GM19023 (cell line): ENCODE measurements at regions not wholly inside any gene's neighbourhood (a gene's known extent, or its start where the extent isn't known, plus 50 kb on each side); places are given as distances from the start of the nearest gene placed in this dataset.

Experiments
- ATAC-seq: cut with Tn5 transposase; IDR thresholded peaks from one replicate; pipeline ENCODE4 v1.9.1; 2021; ENCODE audit warnings: mild to moderate bottlenecking, moderate library complexity; ENCODE audit not compliant: unreplicated experiment

- ATAC-seq, result no peak
These were observed 104.5 kb downstream of the PLXNA1 start for GRCh38 chr3:127087441-127087840.

- no peak for ATAC-seq
These were observed 104.2 kb upstream of the PRR23E start for GRCh38 chr3:127088511-127089351.

- no peak for ATAC-seq
These were observed 103.3 kb upstream of the PRR23E start for GRCh38 chr3:127089486-127090145.

DNA sequence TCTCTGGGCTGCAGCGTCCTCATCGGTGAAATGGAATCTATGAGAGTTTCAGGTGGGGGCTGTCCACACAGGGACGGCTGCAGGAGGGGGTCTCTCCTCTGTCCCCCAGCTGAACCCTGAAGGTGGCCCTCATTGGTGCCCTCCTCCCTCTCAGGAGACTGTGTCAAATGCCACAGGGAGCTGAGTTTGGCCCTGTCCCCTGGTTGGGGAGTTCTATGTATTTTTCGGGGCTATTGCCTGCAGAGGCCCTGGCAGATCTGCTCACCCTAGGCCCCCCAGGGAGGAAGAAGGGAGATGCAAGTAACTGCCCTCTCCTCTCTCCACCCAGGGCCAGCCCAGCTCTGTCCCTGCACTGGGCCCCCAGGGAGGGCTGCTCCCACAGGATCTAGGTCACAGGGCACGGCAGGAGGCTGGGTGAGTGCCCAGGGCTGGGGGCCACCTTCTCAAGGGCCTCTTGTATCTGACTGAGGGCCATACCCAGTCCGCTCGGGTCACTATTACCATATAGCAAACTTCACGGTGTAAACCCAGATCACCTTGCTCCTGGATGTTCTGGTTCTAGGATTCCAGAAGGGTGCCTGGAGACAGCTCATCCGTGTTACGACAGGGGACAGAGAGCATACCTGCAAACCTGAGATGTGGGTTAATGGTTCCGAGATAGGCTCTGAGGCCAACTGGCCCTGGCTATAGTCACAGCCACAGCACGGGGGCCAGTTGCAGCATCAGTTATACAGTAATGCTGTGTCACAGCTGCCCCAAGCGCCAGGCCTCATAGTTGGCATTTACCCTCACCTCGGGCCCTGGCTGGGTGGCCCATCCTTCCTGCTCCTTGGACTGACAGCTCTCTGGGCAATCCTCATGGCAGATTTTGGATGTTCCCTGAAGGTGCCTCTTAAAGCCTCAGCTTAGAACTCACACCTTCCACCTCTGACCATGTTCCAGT lies 102.4 kb upstream of the PRR23E start:
- no peak for ATAC-seq

GRCh38 chr3:127091376-127091775 lies 101.6 kb upstream of the PRR23E start:
- ATAC-seq, result no peak

- ATAC-seq, result no peak
These were observed 100.6 kb upstream of the PRR23E start for GRCh38 chr3:127092368-127092767.

DNA sequence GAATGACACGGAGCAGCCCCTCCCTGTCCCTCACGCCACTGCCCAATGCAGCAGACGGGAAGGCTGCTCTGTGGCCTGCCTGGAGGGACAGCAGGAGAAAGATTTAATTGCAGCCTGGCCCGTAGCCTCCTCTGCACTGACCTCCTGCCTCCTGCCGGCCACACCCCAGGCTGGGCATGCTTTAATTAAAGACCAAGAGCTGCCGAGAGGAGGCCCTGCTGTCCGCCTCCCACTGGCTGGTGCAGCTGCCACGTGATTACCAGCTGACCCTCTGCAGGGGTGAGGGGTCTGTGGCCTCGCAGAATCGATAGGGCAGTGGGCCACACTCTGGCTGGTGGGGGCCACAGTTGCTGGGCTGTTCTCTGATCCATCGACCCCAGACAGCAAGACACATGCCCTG lies 100.2 kb upstream of the PRR23E start:
- ATAC-seq, result no peak

- ATAC-seq, result no peak
These were observed 99.6 kb upstream of the PRR23E start for GRCh38 chr3:127093312-127093711.

GRCh38 chr3:127095774-127096173 lies 97.2 kb upstream of the PRR23E start:
- ATAC-seq, result no peak

GRCh38 chr3:127096256-127097071 lies 96.5 kb upstream of the PRR23E start:
- ATAC-seq, result no peak

GRCh38 chr3:127097072-127097405 lies 95.9 kb upstream of the PRR23E start:
- ATAC-seq, result no peak

DNA sequence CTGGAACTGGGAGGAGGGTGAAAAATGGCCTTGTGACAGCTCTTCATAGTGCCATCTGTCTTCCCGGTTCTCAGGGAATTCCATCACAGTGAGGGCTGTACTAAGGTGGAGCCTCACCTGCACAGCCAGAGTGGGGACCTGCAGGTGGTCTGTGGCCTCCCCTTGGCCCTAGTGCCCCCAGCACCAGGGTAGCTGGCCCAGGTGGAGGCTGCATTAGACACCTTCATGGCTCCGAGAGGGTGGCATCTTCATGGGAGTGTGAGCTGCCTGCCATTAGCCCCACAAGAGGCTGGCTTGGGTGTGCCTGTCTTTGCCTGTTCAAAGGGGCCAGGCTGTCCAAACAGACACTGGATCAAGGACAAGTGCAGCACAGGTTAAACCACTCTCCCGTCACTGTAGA lies 95.5 kb upstream of the PRR23E start:
- ATAC-seq, result no peak

- no peak for ATAC-seq
These were observed 92.9 kb upstream of the PRR23E start for GRCh38 chr3:127099982-127100381.

DNA sequence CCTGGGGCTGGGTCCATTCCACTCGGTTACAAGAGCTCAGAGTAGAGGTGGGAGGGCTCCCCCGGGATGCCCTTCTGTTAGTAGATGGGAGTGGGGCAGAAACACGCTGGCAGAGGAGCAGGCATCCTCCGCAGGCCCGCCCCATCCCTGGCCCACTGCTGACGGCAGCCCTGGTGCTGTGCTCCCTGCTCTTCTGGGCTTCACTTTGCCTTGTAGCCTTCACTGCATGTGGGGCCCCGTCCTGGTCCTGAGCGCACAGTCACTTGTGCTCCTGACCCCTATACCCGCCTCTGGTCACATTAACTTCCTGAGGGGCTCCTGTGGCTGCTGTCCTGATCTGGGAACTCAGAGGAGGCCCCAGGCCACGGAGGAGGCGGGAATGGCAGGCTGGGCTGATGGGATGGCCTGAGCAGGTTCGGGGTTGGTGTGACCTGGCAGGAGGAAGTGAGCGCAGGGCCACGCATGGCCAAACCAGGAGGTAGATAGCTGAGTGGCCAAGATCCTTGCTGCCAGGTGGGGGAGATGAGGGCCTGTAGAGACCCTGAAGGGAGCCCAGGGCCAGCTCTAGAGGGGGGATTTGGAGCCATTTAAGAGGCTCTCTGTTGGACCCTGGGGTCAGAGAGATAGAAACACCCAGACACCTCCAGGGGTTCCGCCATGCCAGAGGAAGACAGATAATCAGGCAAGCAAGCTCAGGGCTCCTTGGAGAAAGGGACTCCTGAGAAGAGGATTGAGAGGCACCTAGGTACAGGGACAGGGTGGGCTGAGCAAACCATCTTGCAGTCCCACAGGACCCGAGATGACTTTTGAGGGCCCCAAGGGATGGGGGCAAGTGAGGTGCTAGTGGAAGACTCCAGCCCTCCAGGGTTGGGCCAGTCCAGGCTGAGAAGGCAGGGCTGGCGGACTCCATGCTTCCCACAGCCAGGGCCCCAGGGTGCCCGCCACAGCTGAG lies 92.2 kb upstream of the PRR23E start:
- ATAC-seq, result no peak

GRCh38 chr3:127101411-127102187 lies 91.3 kb upstream of the PRR23E start:
- ATAC-seq, result no peak

DNA sequence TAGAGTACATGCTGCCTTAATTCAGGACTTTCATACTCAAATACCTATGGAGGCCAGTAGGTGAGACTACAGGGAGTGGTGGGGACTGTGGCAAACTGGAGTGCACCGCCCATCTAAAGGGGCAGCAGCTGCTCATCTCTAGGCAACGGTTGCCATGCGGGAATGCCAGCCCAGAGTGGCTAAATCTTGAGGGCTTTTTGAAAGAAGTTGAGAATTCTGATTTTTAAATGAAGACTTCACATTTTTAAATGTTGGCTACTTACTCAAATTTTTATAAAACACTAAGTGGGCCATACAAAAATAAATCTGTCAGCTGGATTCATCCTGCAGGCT lies 90.8 kb upstream of the PRR23E start:
- ATAC-seq, result no peak

DNA sequence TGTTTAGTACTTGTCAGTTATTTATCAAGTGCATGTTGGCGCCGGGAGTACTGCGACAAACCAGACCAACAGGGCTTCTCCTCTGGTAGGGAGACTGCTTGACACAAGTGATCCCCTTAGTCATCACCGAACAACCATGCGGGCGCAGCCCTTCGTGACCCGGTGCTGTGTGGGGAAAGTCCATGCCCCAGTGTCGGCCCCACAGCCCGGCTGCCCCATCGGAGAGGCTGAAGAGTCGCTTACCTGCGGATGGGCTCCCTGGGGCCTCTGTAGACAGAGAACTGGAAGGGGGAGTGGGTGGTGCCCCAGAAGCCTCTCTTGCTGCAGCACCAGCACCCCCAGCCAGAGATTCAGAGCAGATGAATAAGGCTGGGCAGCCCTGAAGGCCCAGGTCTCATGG lies 90.3 kb upstream of the PRR23E start:
- ATAC-seq, result no peak

GRCh38 chr3:127103080-127103479 lies 89.9 kb upstream of the PRR23E start:
- ATAC-seq, result no peak

DNA sequence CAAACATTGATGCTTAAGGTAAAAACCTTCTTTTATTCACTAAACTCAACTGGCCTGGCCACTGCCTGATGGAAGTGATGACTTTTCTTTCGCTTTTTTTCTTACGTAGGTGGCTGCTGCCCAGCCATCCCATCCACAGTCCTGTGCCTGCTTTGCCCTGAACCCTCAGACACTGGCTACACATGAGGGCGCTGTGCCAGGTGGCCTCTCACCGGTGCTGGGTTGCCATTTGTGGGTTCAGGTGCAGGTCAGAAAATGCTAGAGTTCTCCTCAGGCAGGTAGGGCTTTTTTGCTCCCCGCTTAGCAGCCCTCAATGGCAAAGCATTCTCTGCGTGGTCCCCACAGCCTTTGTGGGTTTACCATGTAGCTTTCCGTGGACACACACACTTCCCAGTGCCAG lies 88.3 kb upstream of the PRR23E start:
- ATAC-seq, result no peak
